Skeletal muscle tissue (tissue), 3 donors: ENCODE measurements at regions not wholly inside any gene's neighbourhood (a gene's known extent, or its start where the extent isn't known, plus 50 kb on each side); places are given as distances from the start of the nearest gene placed in this dataset.
"Not testable (repeated sequence)": the region's sequence is repeated elsewhere in the genome, so short reads cannot be mapped to it uniquely, and the experiment has no call there.

Experiments
- H3K27ac ChIP-seq: one replicate; pipeline ENCODE4 v1.7.0; 2013; ENCODE audit warnings: mild to moderate bottlenecking, low read depth, low read length, inconsistent platforms
- H3K27me3 ChIP-seq, 3 donors: one replicate each; pipeline ENCODE4 v1.7.0; 2013; ENCODE audit warnings: low read length in 3 of 3; ENCODE audit not compliant: control insufficient read depth in 3 of 3, insufficient read depth in 3 of 3
- H3K36me3 ChIP-seq, 3 donors: one replicate each; pipeline ENCODE4 v1.7.0; 2013; ENCODE audit warnings: low read length in 3 of 3; ENCODE audit not compliant: control insufficient read depth in 3 of 3, insufficient read depth in 3 of 3
- H3K4me1 ChIP-seq, 3 donors: one replicate each; pipeline ENCODE4 v1.7.0; 2013; ENCODE audit warnings: low read length in 3 of 3, mild to moderate bottlenecking in 3 of 3; ENCODE audit not compliant: control insufficient read depth in 3 of 3, insufficient read depth in 3 of 3
- H3K4me3 ChIP-seq, 3 donors: one replicate each; pipeline ENCODE4 v1.7.0; 2013; ENCODE audit warnings: low read length in 3 of 3
- H3K9ac ChIP-seq, 3 donors: one replicate each; pipeline ENCODE4 v1.7.0; 2013; ENCODE audit warnings: low read length in 3 of 3, mild to moderate bottlenecking in 3 of 3, moderate library complexity in 2 of 3, low read depth in 1 of 3
- H3K9me3 ChIP-seq, 3 donors: one replicate each; pipeline ENCODE4 v1.7.0; 2013; ENCODE audit warnings: low read length in 3 of 3; ENCODE audit not compliant: control insufficient read depth in 3 of 3
- donor health status: Osteomylitis.

DNA sequence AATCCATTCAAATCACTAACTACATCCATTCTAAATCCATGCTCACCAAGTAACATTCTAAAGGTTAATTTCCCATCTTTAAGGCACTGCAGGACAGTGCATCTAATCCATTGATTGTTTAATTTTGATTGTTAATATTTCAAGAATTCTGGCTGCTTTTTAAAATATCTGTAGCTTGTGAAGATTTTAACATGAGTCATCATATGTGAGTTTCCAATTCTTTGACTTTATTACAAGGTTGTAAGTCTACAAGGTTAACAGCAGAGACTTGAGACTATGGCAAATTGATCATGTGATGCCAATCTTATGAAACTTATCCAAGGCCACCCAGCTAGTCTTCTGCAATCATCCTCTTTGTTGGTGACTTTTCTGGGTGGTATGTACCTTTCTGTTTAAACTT, 349.2 kb upstream of the ZC3H15 start:
- H3K9ac ChIP-seq, result no peak overlapping the region
- no peaks in the 10 kb centered on the region for H3K36me3 ChIP-seq
- no peak overlapping the region for H3K4me3 ChIP-seq
- H3K27ac ChIP-seq, result no peak overlapping the region
- no peaks in the 10 kb centered on the region for H3K4me1 ChIP-seq
- H3K9me3 ChIP-seq, result no peaks in the 10 kb centered on the region
- no peaks in the 10 kb centered on the region for H3K27me3 ChIP-seq

- no peaks in the 10 kb centered on the region for H3K9me3 ChIP-seq
- H3K4me1 ChIP-seq, result no peaks in the 10 kb centered on the region
These were observed 347.2 kb upstream of the ZC3H15 start for GRCh38 chr2:186138845-186139244.

DNA sequence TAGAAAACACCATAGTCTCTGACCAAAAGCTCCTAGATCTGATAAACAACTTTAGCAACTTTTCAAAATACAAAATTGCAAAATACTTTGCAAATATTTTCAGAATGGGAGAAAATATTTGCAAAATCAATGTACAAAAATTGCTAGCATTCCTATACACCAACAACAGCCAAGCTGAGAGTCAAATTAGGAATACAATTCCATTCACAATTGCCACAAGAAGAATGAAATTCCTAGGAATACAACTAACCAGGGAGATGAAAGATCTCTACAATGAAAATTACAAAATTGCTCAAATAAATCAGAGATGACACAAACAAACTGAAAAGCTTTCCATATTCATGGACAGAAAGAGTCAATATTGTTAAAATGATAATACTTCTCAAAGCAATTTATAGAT, 327.0 kb upstream of the ZC3H15 start:
- Histone ChIP-seq H3K4me1 (no peaks in the 10 kb centered on the region), H3K4me3 (no peak overlapping the region), H3K9ac (no peak overlapping the region), H3K9me3 (peaks cover 0 to 6% (median 0%) of the 10 kb centered on the region in 3 donors), H3K27ac (no peak overlapping the region), H3K36me3 (no peaks in the 10 kb centered on the region), H3K27me3 (no peaks in the 10 kb centered on the region)

More at GRCh38 chr2:186138845-186139244, 347.2 kb upstream of the ZC3H15 start:
- Histone ChIP-seq H3K4me3 (no peak overlapping the region), H3K36me3 (no peaks in the 10 kb centered on the region), H3K9ac (no peak overlapping the region), H3K27me3 (no peaks in the 10 kb centered on the region), H3K27ac (no peak overlapping the region)

- Histone ChIP-seq H3K36me3 (no peaks in the 10 kb centered on the region), H3K9me3 (no peaks in the 10 kb centered on the region), H3K9ac (no peak overlapping the region), H3K27me3 (no peaks in the 10 kb centered on the region), H3K4me1 (no peaks in the 10 kb centered on the region), H3K4me3 (no peak overlapping the region), H3K27ac (no peak overlapping the region)
These were observed 321.7 kb upstream of the ZC3H15 start for GRCh38 chr2:186164325-186164724.

DNA sequence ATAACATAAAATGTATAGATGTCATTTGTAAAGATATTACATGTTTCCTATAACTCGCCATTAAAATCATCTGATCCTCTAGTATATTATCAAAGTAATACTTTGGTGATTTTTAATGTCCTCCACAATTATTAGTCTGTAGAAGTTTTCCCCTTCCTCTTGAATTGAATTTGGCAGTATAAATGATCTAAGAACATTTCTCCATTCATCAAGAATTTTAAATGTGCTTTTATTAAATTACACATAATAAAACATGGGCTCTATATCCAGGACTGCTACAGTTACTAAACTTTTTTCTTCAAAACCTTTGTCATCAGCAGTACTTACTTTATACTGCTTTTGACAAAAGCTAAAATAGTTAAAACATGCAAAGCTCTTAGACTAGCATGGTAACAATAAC, 315.4 kb upstream of the ZC3H15 start:
- Histone ChIP-seq H3K4me3 (no peak overlapping the region), H3K4me1 (no peaks in the 10 kb centered on the region), H3K27ac (no peak overlapping the region), H3K9me3 (no peaks in the 10 kb centered on the region), H3K9ac (no peak overlapping the region), H3K36me3 (no peaks in the 10 kb centered on the region), H3K27me3 (no peaks in the 10 kb centered on the region)

GRCh38 chr2:186181625-186182024, 304.4 kb upstream of the ZC3H15 start:
- no peaks in the 10 kb centered on the region for H3K4me1 ChIP-seq
- H3K9ac ChIP-seq, result no peak overlapping the region
- H3K27me3 ChIP-seq, result no peaks in the 10 kb centered on the region
- no peak overlapping the region for H3K27ac ChIP-seq
- H3K9me3 ChIP-seq, result no peaks in the 10 kb centered on the region
- no peaks in the 10 kb centered on the region for H3K36me3 ChIP-seq
- H3K4me3 ChIP-seq, result no peak overlapping the region

GRCh38 chr2:186182366-186182765, 303.7 kb upstream of the ZC3H15 start:
- H3K27me3 ChIP-seq, H3K9ac ChIP-seq, H3K9me3 ChIP-seq, H3K4me3 ChIP-seq, H3K27ac ChIP-seq, H3K36me3 ChIP-seq, H3K4me1 ChIP-seq: not testable (repeated sequence)

DNA sequence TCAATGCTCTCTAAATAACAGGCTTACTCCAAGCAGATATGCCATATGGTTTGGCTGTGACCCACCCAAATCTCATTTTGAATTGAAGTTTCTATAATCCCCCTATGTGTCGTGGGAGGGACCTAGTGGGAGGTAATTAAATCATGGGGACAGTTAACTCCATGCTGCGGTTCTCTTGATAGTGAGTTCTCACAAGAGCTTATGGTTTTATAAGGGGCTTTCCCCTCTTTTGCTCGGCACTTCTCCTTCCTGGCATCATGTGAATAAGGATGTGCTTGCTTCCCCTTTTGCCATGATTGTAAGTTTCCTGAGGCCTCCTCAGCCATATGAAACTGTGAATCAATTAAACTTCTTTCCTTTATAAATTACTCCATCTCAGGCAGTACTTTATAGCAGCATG, 302.7 kb upstream of the ZC3H15 start:
- H3K9me3 ChIP-seq, result no peaks in the 10 kb centered on the region
- H3K4me1 ChIP-seq, result no peaks in the 10 kb centered on the region
- H3K27ac ChIP-seq, result no peak overlapping the region
- no peaks in the 10 kb centered on the region for H3K36me3 ChIP-seq
- H3K27me3 ChIP-seq, result no peaks in the 10 kb centered on the region
- no peak overlapping the region for H3K4me3 ChIP-seq
- H3K9ac ChIP-seq, result no peak overlapping the region

DNA sequence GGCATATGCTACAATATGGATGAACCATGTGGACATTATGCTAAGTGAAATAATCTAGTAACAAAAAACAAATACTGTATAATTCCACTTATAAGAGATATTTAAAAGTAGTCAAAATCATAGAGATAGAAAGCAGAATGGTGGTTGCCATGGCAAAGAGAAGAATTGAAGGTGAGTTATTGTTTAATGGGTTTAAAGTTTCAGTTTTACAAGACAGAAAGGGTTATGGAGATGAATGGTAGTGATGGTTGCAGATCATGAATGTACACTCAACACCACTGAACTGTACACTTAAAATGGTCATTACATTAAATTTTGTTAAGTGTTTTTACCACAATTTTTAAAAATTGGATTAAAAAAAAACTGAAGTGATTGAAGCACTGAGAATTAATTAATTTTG, 298.2 kb upstream of the ZC3H15 start:
- no peak overlapping the region for H3K9ac ChIP-seq
- no peak overlapping the region for H3K27ac ChIP-seq
- no peaks in the 10 kb centered on the region for H3K9me3 ChIP-seq

DNA sequence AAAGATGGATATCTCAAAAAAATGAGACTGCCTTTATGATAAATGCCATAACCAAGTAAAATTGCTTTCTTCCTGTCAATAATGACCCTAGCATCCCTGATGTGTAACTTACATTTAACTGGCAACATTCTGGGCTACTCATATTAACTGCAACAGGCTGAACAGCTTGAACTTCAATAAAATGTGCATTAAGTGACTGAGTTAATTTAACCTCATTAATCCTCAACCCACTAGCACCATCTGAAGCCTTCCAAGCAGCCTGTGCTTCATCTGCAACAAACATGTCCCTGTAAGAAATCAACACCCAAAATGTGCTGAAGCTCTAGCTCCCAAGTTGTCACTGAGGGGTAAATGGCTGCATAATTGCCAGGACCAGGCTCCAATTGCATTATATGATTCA, 296.2 kb upstream of the ZC3H15 start:
- H3K4me3 ChIP-seq, result no peak overlapping the region
- H3K27ac ChIP-seq, result no peak overlapping the region
- H3K9me3 ChIP-seq, result no peaks in the 10 kb centered on the region
- no peaks in the 10 kb centered on the region for H3K36me3 ChIP-seq
- no peaks in the 10 kb centered on the region for H3K4me1 ChIP-seq
- no peaks in the 10 kb centered on the region for H3K27me3 ChIP-seq
- H3K9ac ChIP-seq, result no peak overlapping the region

More for the DNA sequence above, 298.2 kb upstream of the ZC3H15 start:
- no peaks in the 10 kb centered on the region for H3K4me1 ChIP-seq
- H3K36me3 ChIP-seq, result no peaks in the 10 kb centered on the region
- H3K4me3 ChIP-seq, result no peak overlapping the region
- H3K27me3 ChIP-seq, result no peaks in the 10 kb centered on the region

- no peak overlapping the region for H3K27ac ChIP-seq
- no peaks in the 10 kb centered on the region for H3K4me1 ChIP-seq
- no peaks in the 10 kb centered on the region for H3K27me3 ChIP-seq
- no peak overlapping the region for H3K9ac ChIP-seq
- no peaks in the 10 kb centered on the region for H3K9me3 ChIP-seq
- H3K36me3 ChIP-seq, result no peaks in the 10 kb centered on the region
- no peak overlapping the region for H3K4me3 ChIP-seq
These were observed 290.4 kb upstream of the ZC3H15 start for GRCh38 chr2:186195696-186196095.
